IMR-90 (cell line): ENCODE measurements at regions not wholly inside any gene's neighbourhood (a gene's known extent, or its start where the extent isn't known, plus 50 kb on each side); places are given as distances from the start of the nearest gene placed in this dataset.

Experiments
- ATAC-seq: fragments of 200-7000 bp; cut with Tn5 transposase; 2 replicates; pipeline ENCODE4 v1.9.1; 2020; ENCODE audit warnings: low read depth, mild to moderate bottlenecking, moderate library complexity
- BruUV-seq: library from RNA; stranded (reverse); fragments of 400-500 nt; replicated peaks from 2 replicates; lab custom pipeline; 2021; lab: Mats Ljungman, UMichigan
- CTCF ChIA-PET: fragments of 300-600 bp; formaldehyde crosslinking; extraction: SDS; loops from one replicate; lab custom pipeline; 2021; ENCODE audit warnings: antibody characterized with exemption; lab: Yijun Ruan, JAX
- POLR2A ChIA-PET: fragments of 300-600 bp; sonication (Branson Sonifier 250); formaldehyde crosslinking; loops from one replicate; lab custom pipeline; 2022; ENCODE audit warnings: antibody characterized with exemption; ENCODE audit not compliant: unreplicated experiment; lab: Charles Lee
- DNase-seq: peaks from one replicate; pipeline ENCODE4 v3.0.0; 2013
- H2AFZ ChIP-seq: replicated peaks from 2 replicates; pipeline ENCODE3; 2013; ENCODE audit warnings: low read length, mild to moderate bottlenecking; ENCODE audit not compliant: poor library complexity
- H2AK5ac ChIP-seq: 2 replicates; pipeline ENCODE4 v1.6.1; 2013; ENCODE audit warnings: low read depth, low read length, inconsistent platforms
- H2AK9ac ChIP-seq: replicated peaks from 2 replicates; pipeline ENCODE3; 2013; ENCODE audit warnings: mild to moderate bottlenecking, low read depth, low read length, moderate library complexity; ENCODE audit not compliant: poor library complexity
- H2BK120ac ChIP-seq: 2 replicates; pipeline ENCODE4 v1.6.1; 2013; ENCODE audit warnings: low read depth, low read length, inconsistent platforms
- H2BK15ac ChIP-seq: 3 replicates; pipeline ENCODE4 v1.6.1; 2013; ENCODE audit warnings: low read depth, low read length, inconsistent platforms
- H2BK20ac ChIP-seq: 2 replicates; pipeline ENCODE4 v1.6.1; 2013; ENCODE audit warnings: low read depth, mild to moderate bottlenecking, inconsistent platforms, low read length, moderate library complexity
- H2BK5ac ChIP-seq: 2 replicates; pipeline ENCODE4 v1.6.1; 2013; ENCODE audit warnings: mild to moderate bottlenecking, low read depth, low read length, inconsistent platforms; ENCODE audit not compliant: poor library complexity, severe bottlenecking
- H3K14ac ChIP-seq: replicated peaks from 2 replicates; pipeline ENCODE4 v1.6.1; 2013; ENCODE audit warnings: low read depth, low read length, inconsistent platforms
- H3K18ac ChIP-seq: 2 replicates; pipeline ENCODE4 v1.6.1; 2013; ENCODE audit warnings: low read depth, low read length, control low read depth
- H3K23ac ChIP-seq: 2 replicates; pipeline ENCODE4 v1.6.1; 2013; ENCODE audit warnings: low read depth, low read length, inconsistent platforms
- H3K27ac ChIP-seq: 2 replicates; pipeline ENCODE4 v1.5.1; 2013; ENCODE audit warnings: mild to moderate bottlenecking, control low read depth, low read length; ENCODE audit not compliant: insufficient read depth
- H3K27me3 ChIP-seq: 2 replicates; pipeline ENCODE4 v1.6.1; 2013; ENCODE audit warnings: low read length; ENCODE audit not compliant: control insufficient read depth, insufficient read depth
- H3K36me3 ChIP-seq: 2 replicates; pipeline ENCODE4 v1.6.1; 2013; ENCODE audit warnings: low read length, mixed read lengths; ENCODE audit not compliant: control insufficient read depth, insufficient read depth
- H3K4ac ChIP-seq: 2 replicates; pipeline ENCODE4 v1.6.1; 2013; ENCODE audit warnings: low read depth, low read length, inconsistent platforms
- H3K4me1 ChIP-seq: 2 replicates; pipeline ENCODE4 v1.6.1; 2013; ENCODE audit warnings: low read length, mixed read lengths; ENCODE audit not compliant: control insufficient read depth, insufficient read depth
- H3K4me2 ChIP-seq: 2 replicates; pipeline ENCODE4 v1.6.1; 2013; ENCODE audit warnings: low read depth, mild to moderate bottlenecking, control low read depth, low read length, moderate library complexity
- H3K4me3 ChIP-seq: 2 replicates; pipeline ENCODE4 v1.5.1; 2013; ENCODE audit warnings: low read depth, mild to moderate bottlenecking, control low read depth, low read length, moderate library complexity; ENCODE audit not compliant: insufficient read depth
- H3K56ac ChIP-seq: 2 replicates; pipeline ENCODE4 v1.6.1; 2013; ENCODE audit warnings: low read length, inconsistent platforms; ENCODE audit not compliant: insufficient read depth; ENCODE audit errors: extremely low read depth
- H3K79me1 ChIP-seq, 2 experiments: 2 replicates each; pipeline ENCODE4 v1.6.1; 2013; ENCODE audit warnings: low read length in 2 of 2, inconsistent platforms in 1 of 2, low read depth in 1 of 2
- H3K9ac ChIP-seq: 2 replicates; pipeline ENCODE4 v1.6.1; 2013; ENCODE audit warnings: low read depth, low read length, control low read depth
- H3K9me1 ChIP-seq: 2 replicates; pipeline ENCODE4 v1.6.1; 2013; ENCODE audit warnings: low read length, inconsistent platforms; ENCODE audit not compliant: insufficient read depth
- H3K9me3 ChIP-seq: 2 replicates; pipeline ENCODE4 v1.6.1; 2013; ENCODE audit warnings: low read length; ENCODE audit not compliant: control insufficient read depth, insufficient read depth
- H4K20me1 ChIP-seq: 2 replicates; pipeline ENCODE4 v1.6.1; 2013; ENCODE audit warnings: low read length, inconsistent platforms; ENCODE audit not compliant: insufficient read depth
- H4K5ac ChIP-seq: 2 replicates; pipeline ENCODE4 v1.6.1; 2013; ENCODE audit warnings: mild to moderate bottlenecking, low read depth, low read length, control low read depth
- H4K8ac ChIP-seq, 2 experiments: 2 replicates each; pipeline ENCODE4 v1.6.1; 2013; ENCODE audit warnings: low read depth in 2 of 2, low read length in 2 of 2, control low read depth in 1 of 2, inconsistent platforms in 1 of 2
- H4K91ac ChIP-seq: 2 replicates; pipeline ENCODE4 v1.6.1; 2013; ENCODE audit warnings: low read depth, low read length, inconsistent platforms; ENCODE audit not compliant: insufficient read depth
- BHLHE40 ChIP-seq: fragments of 150-350 bp; IDR thresholded peaks from 2 replicates; pipeline ENCODE4 v1.6.1; 2016; ENCODE audit warnings: mild to moderate bottlenecking, low read depth, low read length
- CEBPB ChIP-seq: IDR thresholded peaks from 2 replicates; pipeline ENCODE4 v1.6.1; 2012; ENCODE audit warnings: low read depth, low read length, improper control_type of control experiment
- CTCF ChIP-seq: conservative IDR thresholded peaks from 2 replicates; pipeline ENCODE4 v1.5.1; 2012; ENCODE audit warnings: mild to moderate bottlenecking, low read depth, low read length, improper control_type of control experiment
- ELK1 ChIP-seq: fragments of 150-350 bp; IDR thresholded peaks from 2 replicates; pipeline ENCODE4 v1.6.1; 2016; ENCODE audit warnings: low read depth, mild to moderate bottlenecking, low read length, moderate library complexity, borderline replicate concordance
- MAFK ChIP-seq: IDR thresholded peaks from 2 replicates; pipeline ENCODE4 v1.6.1; 2012; ENCODE audit warnings: low read depth, low read length, improper control_type of control experiment
- MAZ ChIP-seq: IDR thresholded peaks from 2 replicates; pipeline ENCODE4 v1.6.1; 2012; ENCODE audit warnings: low read depth, mild to moderate bottlenecking, low read length, improper control_type of control experiment, moderate library complexity, borderline replicate concordance
- MXI1 ChIP-seq: IDR thresholded peaks from 2 replicates; pipeline ENCODE4 v1.6.1; 2012; ENCODE audit warnings: low read depth, mild to moderate bottlenecking, low read length, moderate library complexity, borderline replicate concordance
- NFE2L2 ChIP-seq: fragments of 150-350 bp; IDR thresholded peaks from 2 replicates; pipeline ENCODE4 v1.6.1; 2016; ENCODE audit warnings: low read depth, mild to moderate bottlenecking, low read length
- POLR2A ChIP-seq: IDR thresholded peaks from 2 replicates; pipeline ENCODE4 v1.6.1; 2012; ENCODE audit warnings: mild to moderate bottlenecking, low read depth, low read length
- RAD21 ChIP-seq: IDR thresholded peaks from 2 replicates; pipeline ENCODE4 v1.6.1; 2012; ENCODE audit warnings: low read length, improper control_type of control experiment
- RCOR1 ChIP-seq: IDR thresholded peaks from 2 replicates; pipeline ENCODE4 v1.6.1; 2012; ENCODE audit warnings: mild to moderate bottlenecking, low read length, improper control_type of control experiment; ENCODE audit not compliant: insufficient replicate concordance
- RFX5 ChIP-seq: IDR thresholded peaks from 2 replicates; pipeline ENCODE4 v1.8.0; 2012; ENCODE audit warnings: low read depth, mild to moderate bottlenecking, low read length, moderate library complexity
- SMC3 ChIP-seq: fragments of 150-350 bp; IDR thresholded peaks from 2 replicates; pipeline ENCODE4 v1.6.1; 2016; ENCODE audit warnings: low read depth, mild to moderate bottlenecking, antibody characterized with exemption, low read length, moderate library complexity
- USF2 ChIP-seq: fragments of 150-350 bp; IDR thresholded peaks from 2 replicates; pipeline ENCODE4 v1.6.1; 2017; ENCODE audit warnings: mild to moderate bottlenecking, antibody characterized with exemption, low read length, low read depth
- WGBS, 2 experiments: methylation state at CpG; one replicate each; pipeline versions ENCODE4 v1.1.5 to v1.1.7; 2013; ENCODE audit warnings: missing lambda C conversion rate in 2 of 2; ENCODE audit not compliant: insufficient read length in 1 of 2; ENCODE audit errors: extremely low coverage in 2 of 2; 5-methylcytosine and 5-hydroxymethylcytosine counted together
- dilution Hi-C: fragments of 300-500 bp; cut with HindIII; formaldehyde crosslinking; loops from one replicate; pipeline ENCODE4 v1.14.3; 2018; ENCODE audit warnings: low sequenced_read_pairs; ENCODE audit not compliant: unreplicated experiment
- in situ Hi-C: fragments of 300-500 bp; cut with MboI; formaldehyde crosslinking; loops from 3 replicates; pipeline ENCODE4 v1.14.3; 2019; ENCODE audit warnings: low sequenced_read_pairs, inconsistent platforms, mixed read lengths
- intact Hi-C: fragments of 100-400 bp; cut with micrococcal nuclease; formaldehyde crosslinking; loops from 2 replicates; pipeline ENCODE4 v1.10.0; 2022

- dilution Hi-C loops (no loop called here), intact Hi-C loops (loop anchor here (1.0 kb wide), 1 partner anchor 8 kb away; no protein-coding TSS in a partner anchor), in situ Hi-C loops (no loop called here)
- H3K27ac ChIP-seq: no peak overlapping the region
- WGBS, 2 experiments: 39% methylated on average over 4 of the region's 18 CpGs; no CpG with 5 or more reads in 1 of the 2 experiments
- no peak overlapping the region; the same call in 2 of the 3 replicates for H2BK15ac ChIP-seq
- H4K5ac ChIP-seq: no peak overlapping the region
- no peak overlapping the region for H3K4me3 ChIP-seq
- DNase-seq (no peak), ATAC-seq (peak; percentile 44)
- H2AK9ac ChIP-seq: no peak overlapping the region
- no peak overlapping the region for H3K56ac ChIP-seq
- no peak overlapping the region; the same call in 1 of the 2 replicates for H3K14ac ChIP-seq
- H2BK5ac ChIP-seq: no peak overlapping the region
- H2BK20ac ChIP-seq: no peak overlapping the region
- no TSS peak for BruUV-seq
- no peaks in the 10 kb centered on the region for H3K36me3 ChIP-seq
- no peak overlapping the region for H3K9ac ChIP-seq
- peak overlapping the region; percentile 8; the same call in 1 of the 2 replicates for H2AK5ac ChIP-seq
- no peak overlapping the region for H4K91ac ChIP-seq
- POLR2A ChIA-PET: no interaction called here
- peak overlapping the region; percentile 8; the same call in 1 of the 2 replicates for H3K23ac ChIP-seq
- peaks cover 7% of the 10 kb centered on the region; the same call in 1 of the 2 replicates for H3K4me1 ChIP-seq
- CTCF ChIA-PET: no interaction called here
- peak overlapping the region; percentile 30; the same call in 1 of the 2 replicates for H3K4ac ChIP-seq
- no peaks in the 10 kb centered on the region for H4K20me1 ChIP-seq
- H3K9me3 ChIP-seq: no peaks in the 10 kb centered on the region
- H3K9me1 ChIP-seq: peaks cover 11% of the 10 kb centered on the region
- H3K18ac ChIP-seq: no peak overlapping the region
- peaks cover 6% of the 10 kb centered on the region; the same call in 1 of the 2 replicates for H3K27me3 ChIP-seq
- no peak overlapping the region for H3K4me2 ChIP-seq
- no peak overlapping the region for H2BK120ac ChIP-seq
- H2AFZ ChIP-seq: peak overlapping the region; percentile 51
- H3K79me1 ChIP-seq: no peaks in the 10 kb centered on the region
- no peak overlapping the region; a peak in 1 of 4 replicates for H4K8ac ChIP-seq
- TF ChIP-seq RAD21: no peak
- no peak for TF ChIP-seq RFX5
- TF ChIP-seq MAFK: no peak
- TF ChIP-seq ELK1: no peak
- TF ChIP-seq MXI1: no peak
- TF ChIP-seq NFE2L2: no peak
- no peak for TF ChIP-seq MAZ
- no peak for TF ChIP-seq BHLHE40
- no peak for TF ChIP-seq USF2
- no peak for TF ChIP-seq SMC3
- TF ChIP-seq CTCF: no peak
- TF ChIP-seq CEBPB: no peak
- no peak for TF ChIP-seq RCOR1
- no peak for TF ChIP-seq POLR2A
These were observed 195.7 kb downstream of the ARL4C start for GRCh38 chr2:234300932-234301823.
